ENCODE measurements at regions not wholly inside any gene's neighbourhood (a gene's known extent, or its start where the extent isn't known, plus 50 kb on each side); places are given as distances from the start of the nearest gene placed in this dataset.

DNA sequence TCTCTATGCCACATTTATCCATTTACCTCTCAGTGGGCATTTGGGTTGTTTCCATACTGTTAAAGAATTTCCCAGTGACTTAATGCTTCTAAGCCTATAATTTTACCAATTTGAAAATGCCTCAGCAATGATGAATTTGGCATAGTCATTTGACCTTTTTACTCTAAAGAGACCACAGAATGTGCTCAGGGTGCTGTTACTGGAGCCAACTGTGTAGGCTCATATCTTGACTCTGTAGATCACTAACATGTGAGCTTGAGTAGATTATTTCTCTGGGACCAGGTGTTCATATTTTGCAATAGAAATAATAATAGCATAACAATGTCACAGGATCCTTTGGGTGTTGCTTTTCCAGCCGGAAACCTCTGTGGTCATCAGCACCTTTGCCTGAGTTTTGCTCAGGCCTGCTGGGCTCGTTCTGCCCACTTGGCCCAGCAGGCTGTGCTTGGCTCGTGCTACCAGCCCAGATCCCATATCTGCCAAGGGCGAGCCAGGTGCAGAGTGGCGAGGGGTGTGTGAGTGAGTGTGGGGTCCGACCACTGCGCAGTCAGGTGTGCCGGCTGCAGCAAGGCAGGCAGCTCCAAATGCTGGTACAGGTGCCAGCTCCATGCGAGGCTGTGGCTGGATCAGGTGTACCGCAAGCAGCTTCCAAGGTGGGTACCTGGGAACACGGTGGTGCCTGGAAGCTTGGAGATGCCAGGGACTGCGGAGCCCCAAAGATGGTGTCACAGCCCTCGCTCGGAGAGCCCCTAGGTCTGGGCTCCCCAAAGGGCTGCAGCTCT lies 70.6 kb upstream of the ANK2 start:
- no peak for ATAC-seq
- TF ChIP-seq ZFP3 (CRISPR knock-in tag; IDR thresholded peaks at IDR 0.05), result no peak

DNA sequence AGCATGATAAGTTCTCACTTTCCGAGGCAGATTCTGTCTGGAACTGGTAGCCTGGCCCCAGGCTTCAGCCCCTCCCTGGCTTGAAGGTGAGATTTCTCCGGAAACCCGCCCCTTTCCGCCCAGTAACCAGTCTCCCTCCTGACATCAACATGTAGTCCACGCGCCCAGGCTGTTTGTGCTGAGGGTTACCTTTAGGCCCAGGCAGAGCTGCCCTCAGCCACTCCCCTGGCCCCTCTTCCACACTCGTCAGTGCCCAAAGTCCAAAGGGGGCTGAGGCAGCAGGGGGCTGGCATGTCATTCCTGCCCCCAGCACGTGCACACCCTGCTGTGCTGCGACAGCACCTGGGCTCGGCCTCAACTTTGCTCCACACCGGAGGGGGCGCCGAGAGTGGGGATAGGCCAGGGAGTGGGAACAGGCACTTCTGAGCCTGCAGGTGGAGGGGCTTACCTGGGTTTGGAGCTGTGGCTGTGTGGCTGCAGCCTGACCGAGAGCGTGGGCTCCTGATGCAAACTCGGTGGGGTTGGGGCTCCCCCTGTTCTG lies 69.5 kb upstream of the ANK2 start:
- ATAC-seq, result no peak
- TF ChIP-seq, protein P1, sequence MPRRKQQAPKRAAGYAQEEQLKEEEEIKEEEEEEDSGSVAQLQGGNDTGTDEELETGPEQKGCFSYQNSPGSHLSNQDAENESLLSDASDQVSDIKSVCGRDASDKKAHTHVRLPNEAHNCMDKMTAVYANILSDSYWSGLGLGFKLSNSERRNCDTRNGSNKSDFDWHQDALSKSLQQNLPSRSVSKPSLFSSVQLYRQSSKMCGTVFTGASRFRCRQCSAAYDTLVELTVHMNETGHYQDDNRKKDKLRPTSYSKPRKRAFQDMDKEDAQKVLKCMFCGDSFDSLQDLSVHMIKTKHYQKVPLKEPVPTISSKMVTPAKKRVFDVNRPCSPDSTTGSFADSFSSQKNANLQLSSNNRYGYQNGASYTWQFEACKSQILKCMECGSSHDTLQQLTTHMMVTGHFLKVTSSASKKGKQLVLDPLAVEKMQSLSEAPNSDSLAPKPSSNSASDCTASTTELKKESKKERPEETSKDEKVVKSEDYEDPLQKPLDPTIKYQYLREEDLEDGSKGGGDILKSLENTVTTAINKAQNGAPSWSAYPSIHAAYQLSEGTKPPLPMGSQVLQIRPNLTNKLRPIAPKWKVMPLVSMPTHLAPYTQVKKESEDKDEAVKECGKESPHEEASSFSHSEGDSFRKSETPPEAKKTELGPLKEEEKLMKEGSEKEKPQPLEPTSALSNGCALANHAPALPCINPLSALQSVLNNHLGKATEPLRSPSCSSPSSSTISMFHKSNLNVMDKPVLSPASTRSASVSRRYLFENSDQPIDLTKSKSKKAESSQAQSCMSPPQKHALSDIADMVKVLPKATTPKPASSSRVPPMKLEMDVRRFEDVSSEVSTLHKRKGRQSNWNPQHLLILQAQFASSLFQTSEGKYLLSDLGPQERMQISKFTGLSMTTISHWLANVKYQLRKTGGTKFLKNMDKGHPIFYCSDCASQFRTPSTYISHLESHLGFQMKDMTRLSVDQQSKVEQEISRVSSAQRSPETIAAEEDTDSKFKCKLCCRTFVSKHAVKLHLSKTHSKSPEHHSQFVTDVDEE (CRISPR knock-in tag; IDR thresholded peaks at IDR 0.05), result no peak
- TF ChIP-seq GLIS3 (CRISPR knock-in tag; IDR thresholded peaks at IDR 0.05) (no peak), ZNF70 (CRISPR knock-in tag; IDR thresholded peaks at IDR 0.05) (no peak), PPARA (CRISPR knock-in tag; IDR thresholded peaks at IDR 0.05; ENCODE audit: borderline replicate concordance) (no peak), SNAI2 (CRISPR knock-in tag; IDR thresholded peaks at IDR 0.05) (no peak), TCF4 (CRISPR knock-in tag; IDR thresholded peaks at IDR 0.05; ENCODE audit: borderline replicate concordance) (no peak), ZNF565 (CRISPR knock-in tag; conservative IDR thresholded peaks at IDR 0.05; ENCODE audit: low read depth) (no peak), TOX (CRISPR knock-in tag; IDR thresholded peaks at IDR 0.05; ENCODE audit: borderline replicate concordance) (no peak), CSDC2 (CRISPR knock-in tag; IDR thresholded peaks at IDR 0.05) (no peak), ZFP3 (CRISPR knock-in tag; IDR thresholded peaks at IDR 0.05) (no peak), ZC3H10 (CRISPR knock-in tag; IDR thresholded peaks at IDR 0.05) (no peak), ARNTL (CRISPR knock-in tag; IDR thresholded peaks at IDR 0.05; ENCODE audit: borderline replicate concordance, low read depth) (no peak), OSR1 (CRISPR knock-in tag; IDR thresholded peaks at IDR 0.05) (no peak), ISL1 (CRISPR knock-in tag; IDR thresholded peaks at IDR 0.05) (no peak)
- TF ChIP-seq, protein P2, sequence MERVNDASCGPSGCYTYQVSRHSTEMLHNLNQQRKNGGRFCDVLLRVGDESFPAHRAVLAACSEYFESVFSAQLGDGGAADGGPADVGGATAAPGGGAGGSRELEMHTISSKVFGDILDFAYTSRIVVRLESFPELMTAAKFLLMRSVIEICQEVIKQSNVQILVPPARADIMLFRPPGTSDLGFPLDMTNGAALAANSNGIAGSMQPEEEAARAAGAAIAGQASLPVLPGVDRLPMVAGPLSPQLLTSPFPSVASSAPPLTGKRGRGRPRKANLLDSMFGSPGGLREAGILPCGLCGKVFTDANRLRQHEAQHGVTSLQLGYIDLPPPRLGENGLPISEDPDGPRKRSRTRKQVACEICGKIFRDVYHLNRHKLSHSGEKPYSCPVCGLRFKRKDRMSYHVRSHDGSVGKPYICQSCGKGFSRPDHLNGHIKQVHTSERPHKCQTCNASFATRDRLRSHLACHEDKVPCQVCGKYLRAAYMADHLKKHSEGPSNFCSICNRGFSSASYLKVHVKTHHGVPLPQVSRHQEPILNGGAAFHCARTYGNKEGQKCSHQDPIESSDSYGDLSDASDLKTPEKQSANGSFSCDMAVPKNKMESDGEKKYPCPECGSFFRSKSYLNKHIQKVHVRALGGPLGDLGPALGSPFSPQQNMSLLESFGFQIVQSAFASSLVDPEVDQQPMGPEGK (CRISPR knock-in tag; IDR thresholded peaks at IDR 0.05; ENCODE audit: borderline replicate concordance), result no peak
- TF ChIP-seq, protein P3, sequence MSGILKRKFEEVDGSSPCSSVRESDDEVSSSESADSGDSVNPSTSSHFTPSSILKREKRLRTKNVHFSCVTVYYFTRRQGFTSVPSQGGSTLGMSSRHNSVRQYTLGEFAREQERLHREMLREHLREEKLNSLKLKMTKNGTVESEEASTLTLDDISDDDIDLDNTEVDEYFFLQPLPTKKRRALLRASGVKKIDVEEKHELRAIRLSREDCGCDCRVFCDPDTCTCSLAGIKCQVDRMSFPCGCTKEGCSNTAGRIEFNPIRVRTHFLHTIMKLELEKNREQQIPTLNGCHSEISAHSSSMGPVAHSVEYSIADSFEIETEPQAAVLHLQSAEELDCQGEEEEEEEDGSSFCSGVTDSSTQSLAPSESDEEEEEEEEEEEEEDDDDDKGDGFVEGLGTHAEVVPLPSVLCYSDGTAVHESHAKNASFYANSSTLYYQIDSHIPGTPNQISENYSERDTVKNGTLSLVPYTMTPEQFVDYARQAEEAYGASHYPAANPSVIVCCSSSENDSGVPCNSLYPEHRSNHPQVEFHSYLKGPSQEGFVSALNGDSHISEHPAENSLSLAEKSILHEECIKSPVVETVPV (CRISPR knock-in tag; IDR thresholded peaks at IDR 0.05), result no peak

DNA sequence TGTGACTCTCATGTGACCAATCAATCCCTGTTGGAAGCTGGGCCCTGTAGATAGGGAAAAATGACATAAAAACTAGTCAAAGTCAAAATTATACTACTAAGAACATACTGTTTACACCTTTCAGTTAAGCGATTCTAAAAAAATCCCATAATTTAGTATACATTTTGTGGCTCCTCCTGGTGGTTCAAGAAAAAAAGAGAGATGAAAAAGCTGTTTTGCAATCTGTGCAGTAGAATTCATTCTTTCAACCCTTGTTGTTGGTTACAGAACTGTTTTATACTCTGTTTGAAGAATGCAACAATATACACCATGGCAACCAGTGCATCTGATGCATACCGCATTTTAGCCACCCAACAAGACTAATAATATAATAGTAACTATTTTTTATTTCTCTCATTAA lies 66.8 kb upstream of the ANK2 start:
- ATAC-seq, result no peak
- no peak for TF ChIP-seq ZNF70 (CRISPR knock-in tag; IDR thresholded peaks at IDR 0.05)

DNA sequence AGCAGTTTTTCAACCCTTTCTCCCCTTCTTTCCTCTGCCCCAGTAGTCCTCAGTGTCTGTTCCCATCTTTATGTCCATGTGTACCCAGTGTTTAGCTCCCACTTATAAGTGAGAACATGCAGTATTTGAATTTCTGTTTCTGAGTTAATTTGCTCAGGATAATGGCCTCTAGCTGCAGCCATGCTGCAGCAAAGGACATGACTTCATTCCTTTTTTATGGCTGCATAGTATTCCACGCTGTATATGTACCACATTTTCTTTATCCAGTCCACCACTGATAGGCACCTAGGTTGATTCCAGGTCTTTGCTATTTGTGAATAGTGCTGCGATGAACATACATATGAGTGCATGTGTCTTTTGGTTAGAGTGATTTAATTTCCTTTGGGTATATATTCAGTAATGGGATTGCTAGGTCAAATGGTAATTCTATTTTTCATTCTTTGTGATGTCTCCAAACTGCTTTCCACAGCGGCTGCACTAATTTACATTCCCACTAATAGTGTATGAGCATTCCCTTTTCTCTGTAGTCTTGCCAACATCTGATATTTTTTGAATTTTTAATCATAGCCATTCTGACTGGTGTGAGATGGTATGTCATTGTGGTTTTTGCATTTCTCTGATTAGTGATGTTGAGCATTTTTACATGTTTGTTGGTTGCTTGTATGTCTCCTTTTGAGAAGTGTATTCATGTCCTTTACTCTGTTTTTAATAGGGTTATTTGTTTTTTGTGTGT lies 54.6 kb upstream of the ANK2 start:
- ATAC-seq, result no peak
- no peak for TF ChIP-seq SNAI2 (CRISPR knock-in tag; IDR thresholded peaks at IDR 0.05)
- TF ChIP-seq, protein P4, sequence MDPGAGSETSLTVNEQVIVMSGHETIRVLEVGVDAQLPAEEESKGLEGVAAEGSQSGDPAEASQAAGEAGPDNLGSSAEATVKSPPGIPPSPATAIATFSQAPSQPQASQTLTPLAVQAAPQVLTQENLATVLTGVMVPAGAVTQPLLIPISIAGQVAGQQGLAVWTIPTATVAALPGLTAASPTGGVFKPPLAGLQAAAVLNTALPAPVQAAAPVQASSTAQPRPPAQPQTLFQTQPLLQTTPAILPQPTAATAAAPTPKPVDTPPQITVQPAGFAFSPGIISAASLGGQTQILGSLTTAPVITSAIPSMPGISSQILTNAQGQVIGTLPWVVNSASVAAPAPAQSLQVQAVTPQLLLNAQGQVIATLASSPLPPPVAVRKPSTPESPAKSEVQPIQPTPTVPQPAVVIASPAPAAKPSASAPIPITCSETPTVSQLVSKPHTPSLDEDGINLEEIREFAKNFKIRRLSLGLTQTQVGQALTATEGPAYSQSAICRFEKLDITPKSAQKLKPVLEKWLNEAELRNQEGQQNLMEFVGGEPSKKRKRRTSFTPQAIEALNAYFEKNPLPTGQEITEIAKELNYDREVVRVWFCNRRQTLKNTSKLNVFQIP (CRISPR knock-in tag; IDR thresholded peaks at IDR 0.05; ENCODE audit: borderline replicate concordance, low read depth), result no peak
- no peak for TF ChIP-seq ARNTL (CRISPR knock-in tag; IDR thresholded peaks at IDR 0.05; ENCODE audit: borderline replicate concordance, low read depth)
- TF ChIP-seq PPARA (CRISPR knock-in tag; IDR thresholded peaks at IDR 0.05; ENCODE audit: borderline replicate concordance), result no peak
- no peak for TF ChIP-seq ZC3H10 (CRISPR knock-in tag; IDR thresholded peaks at IDR 0.05)
- TF ChIP-seq RARB (CRISPR knock-in tag; IDR thresholded peaks at IDR 0.05), result no peak
- TF ChIP-seq ZFP3 (CRISPR knock-in tag; IDR thresholded peaks at IDR 0.05), result no peak
- TF ChIP-seq ZNF70 (CRISPR knock-in tag; IDR thresholded peaks at IDR 0.05), result no peak
